IMR-90 (cell line): ENCODE measurements at regions not wholly inside any gene's neighbourhood (a gene's known extent, or its start where the extent isn't known, plus 50 kb on each side); places are given as distances from the start of the nearest gene placed in this dataset.

Experiments
- ATAC-seq: fragments of 200-7000 bp; cut with Tn5 transposase; 2 replicates; pipeline ENCODE4 v1.9.1; 2020; ENCODE audit warnings: low read depth, mild to moderate bottlenecking, moderate library complexity
- BruUV-seq: library from RNA; stranded (reverse); fragments of 400-500 nt; replicated peaks from 2 replicates; lab custom pipeline; 2021; lab: Mats Ljungman, UMichigan
- CTCF ChIA-PET: fragments of 300-600 bp; formaldehyde crosslinking; extraction: SDS; loops from one replicate; lab custom pipeline; 2021; ENCODE audit warnings: antibody characterized with exemption; lab: Yijun Ruan, JAX
- POLR2A ChIA-PET: fragments of 300-600 bp; sonication (Branson Sonifier 250); formaldehyde crosslinking; loops from one replicate; lab custom pipeline; 2022; ENCODE audit warnings: antibody characterized with exemption; ENCODE audit not compliant: unreplicated experiment; lab: Charles Lee
- DNase-seq: peaks from one replicate; pipeline ENCODE4 v3.0.0; 2013
- H2AFZ ChIP-seq: replicated peaks from 2 replicates; pipeline ENCODE3; 2013; ENCODE audit warnings: low read length, mild to moderate bottlenecking; ENCODE audit not compliant: poor library complexity
- H2AK5ac ChIP-seq: 2 replicates; pipeline ENCODE4 v1.6.1; 2013; ENCODE audit warnings: low read depth, low read length, inconsistent platforms
- H2AK9ac ChIP-seq: replicated peaks from 2 replicates; pipeline ENCODE3; 2013; ENCODE audit warnings: mild to moderate bottlenecking, low read depth, low read length, moderate library complexity; ENCODE audit not compliant: poor library complexity
- H2BK120ac ChIP-seq: 2 replicates; pipeline ENCODE4 v1.6.1; 2013; ENCODE audit warnings: low read depth, low read length, inconsistent platforms
- H2BK15ac ChIP-seq: 3 replicates; pipeline ENCODE4 v1.6.1; 2013; ENCODE audit warnings: low read depth, low read length, inconsistent platforms
- H2BK20ac ChIP-seq: 2 replicates; pipeline ENCODE4 v1.6.1; 2013; ENCODE audit warnings: low read depth, mild to moderate bottlenecking, inconsistent platforms, low read length, moderate library complexity
- H2BK5ac ChIP-seq: 2 replicates; pipeline ENCODE4 v1.6.1; 2013; ENCODE audit warnings: mild to moderate bottlenecking, low read depth, low read length, inconsistent platforms; ENCODE audit not compliant: poor library complexity, severe bottlenecking
- H3K14ac ChIP-seq: replicated peaks from 2 replicates; pipeline ENCODE4 v1.6.1; 2013; ENCODE audit warnings: low read depth, low read length, inconsistent platforms
- H3K18ac ChIP-seq: 2 replicates; pipeline ENCODE4 v1.6.1; 2013; ENCODE audit warnings: low read depth, low read length, control low read depth
- H3K23ac ChIP-seq: 2 replicates; pipeline ENCODE4 v1.6.1; 2013; ENCODE audit warnings: low read depth, low read length, inconsistent platforms
- H3K27ac ChIP-seq: 2 replicates; pipeline ENCODE4 v1.5.1; 2013; ENCODE audit warnings: mild to moderate bottlenecking, control low read depth, low read length; ENCODE audit not compliant: insufficient read depth
- H3K27me3 ChIP-seq: 2 replicates; pipeline ENCODE4 v1.6.1; 2013; ENCODE audit warnings: low read length; ENCODE audit not compliant: control insufficient read depth, insufficient read depth
- H3K36me3 ChIP-seq: 2 replicates; pipeline ENCODE4 v1.6.1; 2013; ENCODE audit warnings: low read length, mixed read lengths; ENCODE audit not compliant: control insufficient read depth, insufficient read depth
- H3K4ac ChIP-seq: 2 replicates; pipeline ENCODE4 v1.6.1; 2013; ENCODE audit warnings: low read depth, low read length, inconsistent platforms
- H3K4me1 ChIP-seq: 2 replicates; pipeline ENCODE4 v1.6.1; 2013; ENCODE audit warnings: low read length, mixed read lengths; ENCODE audit not compliant: control insufficient read depth, insufficient read depth
- H3K4me2 ChIP-seq: 2 replicates; pipeline ENCODE4 v1.6.1; 2013; ENCODE audit warnings: low read depth, mild to moderate bottlenecking, control low read depth, low read length, moderate library complexity
- H3K4me3 ChIP-seq: 2 replicates; pipeline ENCODE4 v1.5.1; 2013; ENCODE audit warnings: low read depth, mild to moderate bottlenecking, control low read depth, low read length, moderate library complexity; ENCODE audit not compliant: insufficient read depth
- H3K56ac ChIP-seq: 2 replicates; pipeline ENCODE4 v1.6.1; 2013; ENCODE audit warnings: low read length, inconsistent platforms; ENCODE audit not compliant: insufficient read depth; ENCODE audit errors: extremely low read depth
- H3K79me1 ChIP-seq, 2 experiments: 2 replicates each; pipeline ENCODE4 v1.6.1; 2013; ENCODE audit warnings: low read length in 2 of 2, inconsistent platforms in 1 of 2, low read depth in 1 of 2
- H3K9ac ChIP-seq: 2 replicates; pipeline ENCODE4 v1.6.1; 2013; ENCODE audit warnings: low read depth, low read length, control low read depth
- H3K9me1 ChIP-seq: 2 replicates; pipeline ENCODE4 v1.6.1; 2013; ENCODE audit warnings: low read length, inconsistent platforms; ENCODE audit not compliant: insufficient read depth
- H3K9me3 ChIP-seq: 2 replicates; pipeline ENCODE4 v1.6.1; 2013; ENCODE audit warnings: low read length; ENCODE audit not compliant: control insufficient read depth, insufficient read depth
- H4K20me1 ChIP-seq: 2 replicates; pipeline ENCODE4 v1.6.1; 2013; ENCODE audit warnings: low read length, inconsistent platforms; ENCODE audit not compliant: insufficient read depth
- H4K5ac ChIP-seq: 2 replicates; pipeline ENCODE4 v1.6.1; 2013; ENCODE audit warnings: mild to moderate bottlenecking, low read depth, low read length, control low read depth
- H4K8ac ChIP-seq, 2 experiments: 2 replicates each; pipeline ENCODE4 v1.6.1; 2013; ENCODE audit warnings: low read depth in 2 of 2, low read length in 2 of 2, control low read depth in 1 of 2, inconsistent platforms in 1 of 2
- H4K91ac ChIP-seq: 2 replicates; pipeline ENCODE4 v1.6.1; 2013; ENCODE audit warnings: low read depth, low read length, inconsistent platforms; ENCODE audit not compliant: insufficient read depth
- BHLHE40 ChIP-seq: fragments of 150-350 bp; IDR thresholded peaks from 2 replicates; pipeline ENCODE4 v1.6.1; 2016; ENCODE audit warnings: mild to moderate bottlenecking, low read depth, low read length
- CEBPB ChIP-seq: IDR thresholded peaks from 2 replicates; pipeline ENCODE4 v1.6.1; 2012; ENCODE audit warnings: low read depth, low read length, improper control_type of control experiment
- RCOR1 ChIP-seq: IDR thresholded peaks from 2 replicates; pipeline ENCODE4 v1.6.1; 2012; ENCODE audit warnings: mild to moderate bottlenecking, low read length, improper control_type of control experiment; ENCODE audit not compliant: insufficient replicate concordance
- RFX5 ChIP-seq: IDR thresholded peaks from 2 replicates; pipeline ENCODE4 v1.8.0; 2012; ENCODE audit warnings: low read depth, mild to moderate bottlenecking, low read length, moderate library complexity
- WGBS, 2 experiments: methylation state at CpG; one replicate each; pipeline versions ENCODE4 v1.1.5 to v1.1.7; 2013; ENCODE audit warnings: missing lambda C conversion rate in 2 of 2; ENCODE audit not compliant: insufficient read length in 1 of 2; ENCODE audit errors: extremely low coverage in 2 of 2; 5-methylcytosine and 5-hydroxymethylcytosine counted together
- dilution Hi-C: fragments of 300-500 bp; cut with HindIII; formaldehyde crosslinking; loops from one replicate; pipeline ENCODE4 v1.14.3; 2018; ENCODE audit warnings: low sequenced_read_pairs; ENCODE audit not compliant: unreplicated experiment
- in situ Hi-C: fragments of 300-500 bp; cut with MboI; formaldehyde crosslinking; loops from 3 replicates; pipeline ENCODE4 v1.14.3; 2019; ENCODE audit warnings: low sequenced_read_pairs, inconsistent platforms, mixed read lengths
- intact Hi-C: fragments of 100-400 bp; cut with micrococcal nuclease; formaldehyde crosslinking; loops from 2 replicates; pipeline ENCODE4 v1.10.0; 2022

DNA sequence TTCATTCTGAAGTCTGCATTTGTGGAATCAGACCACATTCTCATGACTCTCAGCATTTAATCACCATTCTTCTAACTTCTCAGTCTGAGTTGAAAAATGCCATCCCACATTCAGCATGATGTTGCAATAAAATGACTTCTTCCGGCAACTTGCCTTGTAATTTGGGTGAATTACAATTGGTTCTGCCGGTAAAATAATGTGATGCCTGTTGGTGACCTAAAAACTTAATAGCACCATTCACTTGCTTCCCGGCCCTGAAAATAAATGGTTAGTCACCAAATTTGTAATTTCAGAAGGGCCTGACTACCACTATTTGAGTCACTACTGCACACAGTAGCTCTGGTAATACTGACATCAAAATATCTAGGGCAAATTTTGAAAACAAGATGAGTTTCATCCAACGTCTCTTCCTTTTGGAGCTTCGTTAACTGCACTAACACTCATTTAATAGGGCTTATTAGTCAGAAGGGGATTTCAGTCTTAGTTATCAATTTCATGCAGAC, 637.1 kb upstream of the CHAC2 start:
- H3K27me3 ChIP-seq = no peaks in the 10 kb centered on the region
- no peak overlapping the region for H2AK9ac ChIP-seq
- no peaks in the 10 kb centered on the region for H3K9me1 ChIP-seq
- dilution Hi-C loops = no loop called here
- no peak overlapping the region for H3K4ac ChIP-seq
- no peak overlapping the region for H3K4me3 ChIP-seq
- peak overlapping the region; percentile 18; the same call in 1 of the 2 replicates for H2BK120ac ChIP-seq
- ChIA-PET CTCF (no interaction called here), POLR2A (no interaction called here)
- in situ Hi-C loops = no loop called here
- H4K91ac ChIP-seq = no peak overlapping the region
- TF ChIP-seq RCOR1 = no peak
- peak; percentile 68; the same call in 1 of the 2 replicates for TF ChIP-seq RFX5
- peak; percentile 90 for TF ChIP-seq CEBPB
- TF ChIP-seq BHLHE40 = no peak
- no peaks in the 10 kb centered on the region for H3K79me1 ChIP-seq
- no CpG with 5 or more reads among the region's 5 CpGs for WGBS, 2 experiments
- H3K36me3 ChIP-seq = no peaks in the 10 kb centered on the region
- no peak overlapping the region for H2AK5ac ChIP-seq
- intact Hi-C loops = no loop called here
- H3K27ac ChIP-seq = no peak overlapping the region
- peak; percentile 45 for DNase-seq
- no peak overlapping the region for H2BK20ac ChIP-seq
- no peak overlapping the region for H4K8ac ChIP-seq
- ATAC-seq = peak; percentile 27; the same call in 1 of the 2 replicates
- no peak overlapping the region for H2AFZ ChIP-seq
- H3K18ac ChIP-seq = no peak overlapping the region; the same call in 1 of the 2 replicates
- H4K20me1 ChIP-seq = no peaks in the 10 kb centered on the region
- no TSS peak for BruUV-seq
- peaks cover 3% of the 10 kb centered on the region; the same call in 1 of the 2 replicates for H3K4me1 ChIP-seq
- no peaks in the 10 kb centered on the region for H3K9me3 ChIP-seq
- H4K5ac ChIP-seq = no peak overlapping the region
- H3K14ac ChIP-seq = no peak overlapping the region
- H2BK15ac ChIP-seq = no peak overlapping the region
- H2BK5ac ChIP-seq = no peak overlapping the region
- H3K23ac ChIP-seq = no peak overlapping the region
- no peak overlapping the region for H3K9ac ChIP-seq
- no peak overlapping the region for H3K56ac ChIP-seq
- peak overlapping the region; percentile 11; the same call in 1 of the 2 replicates for H3K4me2 ChIP-seq
